Activated naive CD8-positive, alpha-beta T cell treated with anti-CD3 and anti-CD28 coated beads, Interleukin-2, amount 50 U/mL, for 24 hours (primary cell): ENCODE measurements at regions not wholly inside any gene's neighbourhood (a gene's known extent, or its start where the extent isn't known, plus 50 kb on each side); places are given as distances from the start of the nearest gene placed in this dataset.
"Not testable (repeated sequence)": the region's sequence is repeated elsewhere in the genome, so short reads cannot be mapped to it uniquely, and the experiment has no call there.

ENCODE experiments used
- ATAC-seq: fragments of 150-1000 bp; cut with Tn5 transposase; one replicate; pipeline ENCODE4 v1.10.0; 2021
- DNase-seq: peaks from one replicate; pipeline ENCODE4 v3.0.0; 2021
- H3K27ac Mint-ChIP-seq: one replicate; pipeline ENCODE4 v1.8.0; 2021; ENCODE audit warnings: mild to moderate bottlenecking, mixed read lengths
- H3K27me3 Mint-ChIP-seq: one replicate; pipeline ENCODE4 v1.8.0; 2021; ENCODE audit warnings: mixed read lengths
- H3K36me3 Mint-ChIP-seq: one replicate; pipeline ENCODE4 v1.8.0; 2021; ENCODE audit warnings: low read depth, mixed read lengths
- H3K4me1 Mint-ChIP-seq: one replicate; pipeline ENCODE4 v1.8.0; 2021; ENCODE audit warnings: mixed read lengths
- H3K4me3 Mint-ChIP-seq: one replicate; pipeline ENCODE4 v1.8.0; 2021; ENCODE audit warnings: mild to moderate bottlenecking, moderate library complexity, mixed read lengths
- H3K9me3 Mint-ChIP-seq: one replicate; pipeline ENCODE4 v1.8.0; 2021; ENCODE audit warnings: mixed read lengths

DNA sequence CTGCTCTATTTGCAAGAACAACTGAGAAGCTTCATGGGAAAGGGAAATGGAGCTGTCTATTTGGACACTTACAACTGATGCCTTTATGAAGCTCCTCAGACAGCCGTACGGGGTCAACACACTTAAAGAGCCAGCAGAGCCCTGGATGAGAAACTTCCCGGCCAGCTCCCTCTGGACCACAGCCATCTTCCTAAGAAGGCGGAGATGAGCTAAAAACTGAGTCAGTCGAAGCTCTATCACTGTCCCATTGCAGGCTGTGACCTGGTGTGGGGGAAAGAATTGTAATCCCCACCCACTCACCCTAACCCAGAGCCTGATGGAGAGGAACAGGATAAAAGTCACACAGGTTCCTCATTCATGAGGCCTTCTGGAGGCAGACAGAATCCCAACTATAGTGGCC lies 360.4 kb upstream of the JARID2 start:
- Mint-ChIP-seq H3K4me1 (peaks cover 9% of the 10 kb centered on the region), H3K4me3 (no peak overlapping the region), H3K27ac (no peak overlapping the region), H3K9me3 (no peaks in the 10 kb centered on the region), H3K36me3 (no peaks in the 10 kb centered on the region), H3K27me3 (no peaks in the 10 kb centered on the region)
- DNase-seq (no peak), ATAC-seq (peak; percentile 10)

- no peaks in the 10 kb centered on the region for H3K27me3 Mint-ChIP-seq
Observed at GRCh38 chr6:14887181-14887580, 358.7 kb upstream of the JARID2 start.

DNA sequence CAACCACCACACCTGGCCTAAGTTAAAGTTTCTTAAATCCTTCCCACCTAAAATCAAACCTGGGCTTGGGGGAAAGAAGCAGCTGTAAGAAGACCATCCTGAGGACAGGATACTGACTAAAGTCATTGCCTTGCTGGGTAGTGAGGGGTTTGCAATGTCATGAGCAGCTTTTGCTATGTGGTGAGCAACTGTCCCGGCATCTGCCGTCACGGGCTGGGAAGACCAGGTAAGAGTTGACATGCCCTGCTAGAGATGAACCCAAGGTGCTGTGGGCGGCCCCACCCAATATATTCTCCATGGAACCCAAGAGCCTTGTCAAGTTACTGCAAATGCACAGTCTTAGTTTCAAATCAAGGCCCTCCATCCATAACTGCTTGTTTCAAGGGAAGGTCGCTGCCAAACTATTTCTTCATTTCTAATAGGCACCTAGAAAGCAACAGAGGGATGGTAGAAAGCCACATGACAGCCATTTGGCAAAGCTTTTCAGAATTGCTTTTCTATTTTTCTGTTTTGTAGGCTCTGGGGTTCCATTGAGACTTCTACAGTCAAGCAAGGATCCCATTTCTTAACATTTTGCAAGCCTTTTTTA lies 357.8 kb upstream of the JARID2 start:
- Mint-ChIP-seq H3K36me3 (no peaks in the 10 kb centered on the region), H3K9me3 (no peaks in the 10 kb centered on the region), H3K4me3 (no peak overlapping the region), H3K4me1 (peaks cover 5% of the 10 kb centered on the region), H3K27ac (no peak overlapping the region), H3K27me3 (no peaks in the 10 kb centered on the region)
- ATAC-seq (no peak), DNase-seq (no peak)

More at GRCh38 chr6:14887181-14887580, 358.7 kb upstream of the JARID2 start:
- Mint-ChIP-seq H3K4me1 (peaks cover 5% of the 10 kb centered on the region), H3K4me3 (no peak overlapping the region), H3K27ac (no peak overlapping the region), H3K9me3 (no peaks in the 10 kb centered on the region), H3K36me3 (no peaks in the 10 kb centered on the region)
- ATAC-seq (no peak), DNase-seq (no peak)

- ATAC-seq (no peak), DNase-seq (no peak)
- Mint-ChIP-seq H3K4me1 (peaks cover 5% of the 10 kb centered on the region), H3K36me3 (no peaks in the 10 kb centered on the region), H3K9me3 (peaks cover 2% of the 10 kb centered on the region), H3K27ac (no peak overlapping the region), H3K4me3 (no peak overlapping the region), H3K27me3 (no peaks in the 10 kb centered on the region)
Observed at GRCh38 chr6:14888575-14889000, 357.3 kb upstream of the JARID2 start.

DNA sequence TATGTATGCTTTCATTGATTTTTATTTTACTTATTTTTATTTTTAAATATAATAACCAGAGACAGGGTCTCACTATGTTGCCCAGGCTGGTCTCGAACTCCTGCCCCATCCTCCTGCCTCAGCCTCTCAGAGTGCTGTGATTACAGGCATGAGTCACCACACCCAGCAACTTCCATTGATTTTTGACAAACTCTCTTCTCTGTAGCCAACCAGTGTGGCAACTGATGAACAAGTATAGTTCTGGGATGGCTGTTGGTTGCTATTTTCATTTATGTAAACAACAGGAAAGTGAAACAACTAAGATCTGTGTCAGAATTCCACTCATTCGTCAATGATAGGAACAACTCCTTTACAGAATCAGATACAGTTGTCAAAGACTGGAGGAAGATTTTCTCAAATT lies 356.7 kb upstream of the JARID2 start:
- no peaks in the 10 kb centered on the region for H3K27me3 Mint-ChIP-seq
- no peak for ATAC-seq
- H3K4me1 Mint-ChIP-seq = peaks cover 5% of the 10 kb centered on the region
- H3K36me3 Mint-ChIP-seq = no peaks in the 10 kb centered on the region
- H3K4me3 Mint-ChIP-seq = no peak overlapping the region
- H3K9me3 Mint-ChIP-seq = peaks cover 5% of the 10 kb centered on the region
- no peak overlapping the region for H3K27ac Mint-ChIP-seq
- DNase-seq = no peak

DNA sequence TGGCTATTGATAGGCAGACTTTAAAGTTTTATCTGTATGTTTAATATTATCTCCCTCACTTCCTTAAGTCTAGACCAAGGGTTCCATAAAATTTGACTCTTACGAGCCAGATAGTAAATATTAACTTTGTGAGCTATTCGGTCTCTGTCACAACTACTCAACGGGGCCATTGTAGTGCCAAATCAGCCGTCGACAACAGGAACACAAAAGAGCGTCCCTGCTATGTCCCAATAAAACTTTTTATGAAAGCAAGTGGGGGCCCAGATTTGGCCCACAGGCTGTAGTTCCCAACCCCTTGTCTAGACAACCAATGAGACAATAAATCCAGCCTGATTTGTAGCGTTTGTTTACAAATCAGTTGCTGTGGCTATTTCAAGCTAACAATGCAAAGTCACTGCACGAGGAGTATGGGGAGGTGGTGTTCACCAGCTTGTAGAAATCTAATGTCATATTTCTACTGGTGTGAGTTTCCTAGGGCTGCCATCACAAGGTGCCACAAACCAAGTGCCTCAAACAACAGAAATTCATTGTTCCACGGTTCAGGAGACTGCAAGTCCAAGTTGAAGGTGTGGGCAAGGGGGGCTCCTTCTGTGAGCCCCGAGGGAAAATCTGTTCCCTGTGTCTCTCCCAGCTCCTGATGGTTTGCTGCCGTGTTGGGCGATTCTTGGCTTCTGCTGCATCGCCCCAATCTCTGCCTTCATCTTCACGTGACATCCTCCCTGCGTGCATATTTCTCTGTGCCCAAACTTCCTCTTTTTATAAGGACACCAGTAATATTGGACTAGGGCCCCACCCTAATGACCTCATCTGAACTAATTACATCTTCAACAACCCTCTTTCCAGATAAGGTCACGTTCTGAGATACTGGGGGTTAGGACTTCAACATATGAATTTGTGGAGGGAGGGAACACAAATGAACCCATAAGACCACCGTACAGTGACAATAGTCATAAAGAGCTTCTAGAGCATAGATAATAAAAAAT lies 356.0 kb upstream of the JARID2 start:
- no peak for DNase-seq
- Mint-ChIP-seq H3K4me3 (no peak overlapping the region), H3K9me3 (peaks cover 5% of the 10 kb centered on the region), H3K4me1 (peaks cover 5% of the 10 kb centered on the region), H3K36me3 (no peaks in the 10 kb centered on the region), H3K27me3 (no peaks in the 10 kb centered on the region), H3K27ac (no peak overlapping the region)
- no peak for ATAC-seq

DNA sequence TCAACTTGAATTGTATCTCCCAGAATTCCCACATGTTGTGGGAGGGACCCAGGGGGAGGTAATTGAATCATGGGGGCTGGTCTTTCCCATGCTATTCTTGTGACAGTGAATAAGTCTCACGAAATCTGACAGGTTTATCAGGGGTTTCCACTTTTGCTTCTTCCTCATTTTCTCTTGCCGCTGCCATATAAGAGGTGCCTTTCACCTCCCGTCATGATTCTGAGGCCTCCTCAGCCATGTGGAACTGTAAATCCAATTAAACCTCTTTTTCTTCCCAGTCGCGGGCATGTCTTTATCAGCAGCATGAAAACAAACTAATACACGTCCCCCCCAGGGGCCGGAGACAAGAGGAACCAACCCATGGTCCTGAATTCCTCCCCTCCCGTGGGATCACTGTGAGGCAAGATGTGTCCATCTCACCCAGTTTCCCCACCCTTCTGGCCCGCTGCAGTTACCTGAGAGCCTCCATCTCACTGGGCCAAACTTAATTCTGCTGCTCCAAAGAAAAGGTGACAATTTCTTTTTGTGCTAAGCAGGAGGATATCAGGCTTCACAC lies 354.0 kb upstream of the JARID2 start:
- not testable (repeated sequence) for DNase-seq, H3K9me3 Mint-ChIP-seq, H3K4me3 Mint-ChIP-seq, H3K27me3 Mint-ChIP-seq, H3K27ac Mint-ChIP-seq, ATAC-seq, H3K4me1 Mint-ChIP-seq, H3K36me3 Mint-ChIP-seq

GRCh38 chr6:14894105-14894504 lies 351.8 kb upstream of the JARID2 start:
- Mint-ChIP-seq H3K36me3 (no peaks in the 10 kb centered on the region), H3K27me3 (no peaks in the 10 kb centered on the region), H3K4me1 (peaks cover 9% of the 10 kb centered on the region), H3K4me3 (no peak overlapping the region), H3K9me3 (peaks cover 9% of the 10 kb centered on the region), H3K27ac (no peak overlapping the region)
- ATAC-seq (no peak), DNase-seq (no peak)

DNA sequence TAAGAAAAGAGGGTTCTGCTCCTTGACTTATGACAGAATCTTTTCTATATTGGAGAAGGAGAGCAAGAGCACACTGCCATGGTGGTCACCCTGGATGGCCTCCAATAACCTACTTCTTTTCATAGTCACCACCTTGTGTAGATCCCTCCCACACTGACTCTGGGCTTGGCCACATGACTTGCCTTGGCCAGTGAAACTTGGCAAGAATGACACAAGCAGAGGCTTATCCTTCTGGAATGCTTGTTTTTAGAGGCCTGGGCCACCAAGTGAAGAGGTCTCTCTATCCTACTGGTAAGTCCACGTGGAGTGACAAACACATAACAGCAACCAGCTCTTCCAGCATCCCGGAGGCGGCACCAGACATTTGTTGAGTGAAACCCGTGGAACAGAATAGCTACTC lies 349.4 kb upstream of the JARID2 start:
- Mint-ChIP-seq H3K9me3 (peaks cover 21% of the 10 kb centered on the region), H3K4me3 (no peak overlapping the region), H3K36me3 (no peaks in the 10 kb centered on the region), H3K27me3 (no peaks in the 10 kb centered on the region), H3K27ac (no peak overlapping the region), H3K4me1 (peaks cover 7% of the 10 kb centered on the region)
- no peak for ATAC-seq
- no peak for DNase-seq

DNA sequence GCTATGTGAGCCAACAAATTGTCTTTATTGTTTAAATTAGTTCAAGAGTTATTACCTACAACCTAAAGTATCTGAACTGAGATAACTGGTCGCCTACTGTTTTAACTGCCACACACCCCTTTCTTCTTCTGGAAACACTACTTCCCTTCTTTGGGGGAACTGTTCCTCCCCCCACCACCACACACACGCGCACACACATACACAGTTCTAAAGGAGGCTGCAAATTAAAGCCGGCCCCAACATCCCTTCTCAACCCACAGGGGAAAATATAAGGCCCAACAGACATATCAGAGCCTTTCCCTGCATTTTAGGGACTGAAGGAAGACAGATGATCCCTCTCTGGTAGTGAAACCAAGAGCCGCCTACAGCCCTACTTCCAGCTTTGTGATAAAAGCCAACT lies 348.0 kb upstream of the JARID2 start:
- ATAC-seq = no peak
- Mint-ChIP-seq H3K9me3 (peaks cover 21% of the 10 kb centered on the region), H3K36me3 (no peaks in the 10 kb centered on the region), H3K27ac (no peak overlapping the region), H3K4me3 (no peak overlapping the region), H3K4me1 (peaks cover 7% of the 10 kb centered on the region), H3K27me3 (no peaks in the 10 kb centered on the region)
- no peak for DNase-seq

GRCh38 chr6:14899441-14899840 lies 346.4 kb upstream of the JARID2 start:
- Mint-ChIP-seq H3K9me3 (peaks cover 16% of the 10 kb centered on the region), H3K4me1 (peaks cover 19% of the 10 kb centered on the region)
- not testable (repeated sequence) for ATAC-seq, DNase-seq, H3K27ac Mint-ChIP-seq, H3K36me3 Mint-ChIP-seq, H3K27me3 Mint-ChIP-seq, H3K4me3 Mint-ChIP-seq

DNA sequence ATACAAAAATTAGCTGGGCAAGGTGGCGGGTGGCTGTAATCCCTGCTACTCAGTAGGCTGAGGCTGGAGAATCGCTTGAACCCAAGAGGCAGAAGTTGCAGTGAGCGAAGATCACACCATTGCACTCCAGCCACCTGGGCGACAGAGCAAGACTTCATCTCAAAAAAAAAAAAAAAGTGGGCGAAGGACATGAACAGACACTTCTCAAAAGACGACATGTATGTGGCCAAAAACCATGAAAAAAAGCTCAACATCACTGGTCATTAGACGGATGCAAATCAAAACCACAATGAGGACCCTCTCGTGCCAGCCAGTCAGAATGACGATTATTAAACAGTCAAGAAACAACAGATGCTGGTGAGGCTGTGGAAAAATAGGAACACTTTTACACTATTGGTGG lies 344.9 kb upstream of the JARID2 start:
- Mint-ChIP-seq H3K36me3 (no peaks in the 10 kb centered on the region), H3K9me3 (peaks cover 12% of the 10 kb centered on the region), H3K27ac (no peak overlapping the region), H3K27me3 (no peaks in the 10 kb centered on the region), H3K4me1 (peaks cover 19% of the 10 kb centered on the region), H3K4me3 (no peak overlapping the region)
- DNase-seq (no peak), ATAC-seq (no peak)

DNA sequence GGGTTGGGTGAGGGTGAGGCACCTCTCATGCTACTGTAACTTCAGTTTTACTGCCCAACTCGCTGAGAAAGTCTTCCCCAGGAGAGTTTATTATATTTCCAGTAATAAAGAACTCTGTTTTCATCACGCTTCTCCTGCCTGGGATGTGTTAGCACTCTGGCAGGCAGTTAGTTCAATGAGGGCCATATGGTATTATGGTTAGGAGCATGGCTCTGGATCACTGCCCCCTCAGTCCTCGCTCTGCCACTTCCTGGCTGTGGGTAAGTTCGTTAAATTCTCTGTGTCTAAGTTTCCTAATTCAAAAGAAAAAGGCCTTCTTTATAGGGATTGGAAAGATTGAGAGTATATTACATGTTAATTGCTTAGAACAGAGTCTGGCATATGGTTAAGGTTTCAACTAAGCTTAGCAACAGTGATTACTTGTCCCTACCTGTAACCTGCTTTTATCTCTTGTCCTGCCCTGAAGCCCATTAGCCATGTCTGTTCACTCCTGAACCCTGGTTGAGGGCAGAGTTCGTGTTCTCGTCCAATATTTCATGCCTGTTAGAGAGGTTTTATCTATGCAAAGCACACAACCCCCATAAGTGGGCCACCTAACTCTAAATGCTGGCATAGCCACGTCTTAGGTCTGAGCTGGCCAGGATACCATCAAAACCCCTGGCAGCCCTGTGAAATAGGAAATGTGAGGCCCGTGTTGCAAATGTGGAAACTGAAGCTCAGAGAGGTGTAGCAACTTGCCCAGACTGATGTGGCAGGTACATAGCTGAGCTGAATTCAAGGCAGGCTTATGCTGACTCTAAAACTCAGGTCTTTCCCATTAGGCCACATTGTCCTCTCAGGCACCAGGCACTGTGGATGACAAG lies 342.5 kb upstream of the JARID2 start:
- DNase-seq (no peak), ATAC-seq (peak; percentile 54)
- no peaks in the 10 kb centered on the region for H3K27me3 Mint-ChIP-seq
- H3K4me3 Mint-ChIP-seq = no peak overlapping the region
- peaks cover 12% of the 10 kb centered on the region for H3K4me1 Mint-ChIP-seq
- H3K9me3 Mint-ChIP-seq = peaks cover 12% of the 10 kb centered on the region
- H3K27ac Mint-ChIP-seq = peak overlapping the region; percentile 48
- H3K36me3 Mint-ChIP-seq = no peaks in the 10 kb centered on the region

DNA sequence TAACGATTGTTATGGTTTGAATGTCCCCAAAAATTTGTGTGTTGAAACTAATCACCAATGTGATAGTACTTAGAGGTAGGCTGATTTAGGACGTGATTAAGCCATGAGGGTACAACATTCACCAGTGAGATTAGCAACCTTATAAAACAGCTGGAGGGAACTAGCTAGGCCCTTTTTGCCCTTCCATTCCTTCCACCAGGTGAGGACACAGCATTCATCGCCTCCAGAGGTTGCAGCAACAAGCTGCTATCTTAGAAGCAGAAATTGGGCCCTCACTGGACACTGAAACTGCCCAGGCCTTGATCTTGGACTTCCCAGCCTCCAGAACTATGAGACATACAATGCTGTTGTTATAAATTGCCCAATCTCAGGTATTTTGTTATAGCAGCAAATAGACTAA lies 340.7 kb upstream of the JARID2 start:
- peaks cover 20% of the 10 kb centered on the region for H3K4me1 Mint-ChIP-seq
- peaks cover 8% of the 10 kb centered on the region for H3K9me3 Mint-ChIP-seq
- no peak overlapping the region for H3K4me3 Mint-ChIP-seq
- no peak overlapping the region for H3K27ac Mint-ChIP-seq
- no peaks in the 10 kb centered on the region for H3K27me3 Mint-ChIP-seq
- H3K36me3 Mint-ChIP-seq = no peaks in the 10 kb centered on the region
- DNase-seq (no peak), ATAC-seq (no peak)
